ENCODE measurements at regions not wholly inside any gene's neighbourhood (a gene's known extent, or its start where the extent isn't known, plus 50 kb on each side); places are given as distances from the start of the nearest gene placed in this dataset.

- intact Hi-C loops (cut with micrococcal nuclease), result no loop called here
- no peaks in the 10 kb centered on the region for H3K4me1 Mint-ChIP-seq (ENCODE audit: insufficient read depth, unreplicated experiment)
- H3K4me3 Mint-ChIP-seq (ENCODE audit: unreplicated experiment), result no peak overlapping the region
- ChIA-PET CTCF (interaction anchor here (1.2 kb wide), 1 partner anchor 8 kb away, joined by 3 read pairs; no protein-coding TSS in a partner anchor), POLR2A (no interaction called here)
- BruUV-seq (replicated peaks), result no TSS peak
- no peak overlapping the region for H3K27ac Mint-ChIP-seq (ENCODE audit: low read depth, unreplicated experiment)
- no peak for TF ChIP-seq CTCF (IDR thresholded peaks at IDR 0.05; ENCODE audit: unreplicated experiment)
- no peaks in the 10 kb centered on the region for H3K27me3 Mint-ChIP-seq (ENCODE audit: insufficient read depth, unreplicated experiment)
- H3K36me3 Mint-ChIP-seq (ENCODE audit: insufficient read depth, unreplicated experiment), result no peaks in the 10 kb centered on the region
- DNase-seq (ENCODE audit: unreplicated experiment), result no peak
- no peaks in the 10 kb centered on the region for H3K9me3 Mint-ChIP-seq (ENCODE audit: unreplicated experiment)
Observed at GRCh38 chr2:6448893-6449292, 416.8 kb downstream of the CMPK2 start.

- CTCF ChIA-PET, result interaction anchor here (1.2 kb wide), 1 partner anchor 8 kb away, joined by 3 read pairs; no protein-coding TSS in a partner anchor
- POLR2A ChIA-PET, result no interaction called here
- BruUV-seq (replicated peaks), result no TSS peak
- intact Hi-C loops (cut with micrococcal nuclease), result no loop called here
- Mint-ChIP-seq H3K9me3 (ENCODE audit: unreplicated experiment) (no peaks in the 10 kb centered on the region), H3K4me1 (ENCODE audit: insufficient read depth, unreplicated experiment) (no peaks in the 10 kb centered on the region), H3K36me3 (ENCODE audit: insufficient read depth, unreplicated experiment) (no peaks in the 10 kb centered on the region), H3K4me3 (ENCODE audit: unreplicated experiment) (no peak overlapping the region), H3K27me3 (ENCODE audit: insufficient read depth, unreplicated experiment) (no peaks in the 10 kb centered on the region), H3K27ac (ENCODE audit: low read depth, unreplicated experiment) (no peak overlapping the region)
- TF ChIP-seq CTCF (IDR thresholded peaks at IDR 0.05; ENCODE audit: unreplicated experiment), result no peak
- DNase-seq (ENCODE audit: unreplicated experiment), result no peak
Observed at GRCh38 chr2:6449343-6449742, 416.4 kb downstream of the CMPK2 start.

GRCh38 chr2:6452702-6453481, 412.8 kb downstream of the CMPK2 start:
- BruUV-seq (replicated peaks), result no TSS peak
- H3K27ac Mint-ChIP-seq (ENCODE audit: low read depth, unreplicated experiment), result no peak overlapping the region
- no peaks in the 10 kb centered on the region for H3K4me1 Mint-ChIP-seq (ENCODE audit: insufficient read depth, unreplicated experiment)
- ChIA-PET POLR2A (no interaction called here), CTCF (no interaction called here)
- no peak for TF ChIP-seq CTCF (IDR thresholded peaks at IDR 0.05; ENCODE audit: unreplicated experiment)
- H3K27me3 Mint-ChIP-seq (ENCODE audit: insufficient read depth, unreplicated experiment), result no peaks in the 10 kb centered on the region
- peaks cover 10% of the 10 kb centered on the region for H3K9me3 Mint-ChIP-seq (ENCODE audit: unreplicated experiment)
- peak; percentile 45 for DNase-seq (ENCODE audit: unreplicated experiment)
- intact Hi-C loops (cut with micrococcal nuclease), result no loop called here
- H3K36me3 Mint-ChIP-seq (ENCODE audit: insufficient read depth, unreplicated experiment), result no peaks in the 10 kb centered on the region
- no peak overlapping the region for H3K4me3 Mint-ChIP-seq (ENCODE audit: unreplicated experiment)

GRCh38 chr2:6454286-6454990, 411.3 kb downstream of the CMPK2 start:
- no peak overlapping the region for H3K27ac Mint-ChIP-seq (ENCODE audit: low read depth, unreplicated experiment)
- CTCF ChIA-PET, result no interaction called here
- no TSS peak for BruUV-seq (replicated peaks)

More at GRCh38 chr2:6454286-6454990, 411.3 kb downstream of the CMPK2 start:
- H3K36me3 Mint-ChIP-seq (ENCODE audit: insufficient read depth, unreplicated experiment), result no peaks in the 10 kb centered on the region
- POLR2A ChIA-PET, result interaction anchor here (0.6 kb wide), 1 partner anchor 21 kb away, joined by 3 read pairs; no protein-coding TSS in a partner anchor
- H3K4me1 Mint-ChIP-seq (ENCODE audit: insufficient read depth, unreplicated experiment), result no peaks in the 10 kb centered on the region
- no peaks in the 10 kb centered on the region for H3K27me3 Mint-ChIP-seq (ENCODE audit: insufficient read depth, unreplicated experiment)
- H3K9me3 Mint-ChIP-seq (ENCODE audit: unreplicated experiment), result peaks cover 11% of the 10 kb centered on the region
- TF ChIP-seq CTCF (IDR thresholded peaks at IDR 0.05; ENCODE audit: unreplicated experiment), result no peak
- intact Hi-C loops (cut with micrococcal nuclease), result no loop called here
- DNase-seq (ENCODE audit: unreplicated experiment), result no peak
- H3K4me3 Mint-ChIP-seq (ENCODE audit: unreplicated experiment), result no peak overlapping the region

All from MCF 10A (cell line).